SK-N-SH (cell line): ENCODE measurements at regions not wholly inside any gene's neighbourhood (a gene's known extent, or its start where the extent isn't known, plus 50 kb on each side); places are given as distances from the start of the nearest gene placed in this dataset.

Experiments used
- CTCF ChIA-PET: fragments of 300-600, 350-600 bp; formaldehyde crosslinking; extraction: SDS; loops from one replicate; lab custom pipeline; 2021; lab: Yijun Ruan, JAX
- POLR2A ChIA-PET: fragments of 350-600 bp; sonication (Branson Sonifier 250); formaldehyde crosslinking; extraction: SDS; loops from one replicate; lab custom pipeline; 2020; ENCODE audit warnings: antibody characterized with exemption, inconsistent platforms; lab: Yijun Ruan, JAX
- DNase-seq: peaks from one replicate; pipeline ENCODE4 v3.0.0; 2012
- H2AFZ ChIP-seq: fragments of 200-600 bp; sonication (generic); 2 replicates; pipeline ENCODE4 v1.8.1; 2016; ENCODE audit warnings: antibody characterized with exemption, mild to moderate bottlenecking, low read depth
- H3F3A ChIP-seq: fragments of 200-600 bp; sonication (generic); replicated peaks from 2 replicates; pipeline ENCODE3; 2016; ENCODE audit warnings: antibody characterized with exemption, mild to moderate bottlenecking; ENCODE audit not compliant: insufficient read depth
- H3K27ac ChIP-seq, 2 experiments: fragments of 200-500 bp in 1 of 2; fragments of 200-600 bp in 1 of 2; sonication (Bioruptor generic) in 1 of 2; sonication (generic), shearing (Covaris generic) in 1 of 2; 2 replicates each; pipeline versions ENCODE4 v1.5.1 to v1.6.1; 2014 to 2016; ENCODE audit warnings: low read depth in 2 of 2, inconsistent platforms in 1 of 2, low read length in 1 of 2, mild to moderate bottlenecking in 1 of 2, mixed read lengths in 1 of 2
- H3K27me3 ChIP-seq: fragments of 200-600 bp; sonication (generic), shearing (Covaris generic); 2 replicates; pipeline ENCODE4 v1.6.1; 2016; ENCODE audit warnings: mixed run types; ENCODE audit not compliant: insufficient read depth
- H3K36me3 ChIP-seq, 2 experiments: fragments of 200-500 bp in 1 of 2; fragments of 200-600 bp in 1 of 2; sonication (Bioruptor generic) in 1 of 2; sonication (generic) in 1 of 2; replicated peaks in 1 of 2; 2 replicates each; pipeline versions ENCODE3 to v1.5.1; 2014 to 2016; ENCODE audit warnings: low read length in 1 of 2, mild to moderate bottlenecking in 1 of 2; ENCODE audit not compliant: insufficient read depth in 2 of 2, control insufficient read depth in 1 of 2
- H3K4me1 ChIP-seq, 2 experiments: fragments of 200-500 bp in 1 of 2; fragments of 200-600 bp in 1 of 2; sonication (Bioruptor generic) in 1 of 2; sonication (generic), shearing (Covaris generic) in 1 of 2; 2 replicates each; pipeline versions ENCODE4 v1.5.1 to v1.6.1; 2014 to 2016; ENCODE audit warnings: low read depth in 1 of 2, low read length in 1 of 2, mixed run types in 1 of 2; ENCODE audit not compliant: insufficient read depth in 2 of 2, control insufficient read depth in 1 of 2
- H3K4me2 ChIP-seq: fragments of 200-600 bp; sonication (generic), shearing (Covaris generic); 2 replicates; pipeline ENCODE4 v1.6.1; 2017; ENCODE audit warnings: mixed run types
- H3K4me3 ChIP-seq, 2 experiments: fragments of 200-500 bp in 1 of 2; fragments of 200-600 bp in 1 of 2; sonication (Bioruptor generic) in 1 of 2; sonication (generic), shearing (Covaris generic) in 1 of 2; 2 replicates each; pipeline versions ENCODE4 v1.5.1 to v1.8.1; 2014 to 2016; ENCODE audit warnings: low read depth in 2 of 2, inconsistent platforms in 1 of 2, low read length in 1 of 2, mild to moderate bottlenecking in 1 of 2, mixed read lengths in 1 of 2, moderate library complexity in 1 of 2
- H3K79me2 ChIP-seq: fragments of 200-600 bp; sonication (generic); 2 replicates; pipeline ENCODE4 v1.8.1; 2017; ENCODE audit warnings: mild to moderate bottlenecking; ENCODE audit not compliant: insufficient read depth
- H3K9ac ChIP-seq: fragments of 200-600 bp; sonication (generic); 2 replicates; pipeline ENCODE4 v1.6.1; 2017; ENCODE audit warnings: mixed run types
- H3K9me2 ChIP-seq: fragments of 200-600 bp; sonication (generic); 2 replicates; pipeline ENCODE4 v1.6.1; 2017; ENCODE audit warnings: mixed run types
- H3K9me3 ChIP-seq: fragments of 200-600 bp; sonication (generic); 2 replicates; pipeline ENCODE4 v1.6.1; 2017; ENCODE audit warnings: mixed run types, mild to moderate bottlenecking, moderate library complexity
- H4K20me1 ChIP-seq: fragments of 200-600 bp; sonication (generic); 2 replicates; pipeline ENCODE4 v1.6.1; 2017; ENCODE audit warnings: mild to moderate bottlenecking, mixed run types; ENCODE audit not compliant: insufficient read depth
- CHD2 ChIP-seq: fragments of 150-350 bp; IDR thresholded peaks from 2 replicates; pipeline ENCODE4 v1.6.1; 2018; ENCODE audit warnings: low read length; ENCODE audit not compliant: partially characterized antibody
- ELF1 ChIP-seq: IDR thresholded peaks from 2 replicates; pipeline ENCODE4 v1.4.0; 2012
- EP300 ChIP-seq, 2 experiments: IDR thresholded peaks; 2 replicates each; pipeline versions ENCODE4 v1.4.0 to v1.6.1; 2012; ENCODE audit warnings: borderline replicate concordance in 1 of 2, low read depth in 1 of 2, low read length in 1 of 2
- EZH2phosphoT487 ChIP-seq: fragments of 200-600 bp; sonication (generic); IDR thresholded peaks from 2 replicates; pipeline ENCODE4 v1.6.1; 2017; ENCODE audit warnings: low read depth, mixed run types, mild to moderate bottlenecking, antibody characterized with exemption, moderate library complexity, borderline replicate concordance
- FOXM1 ChIP-seq: IDR thresholded peaks from 2 replicates; pipeline ENCODE4 v1.4.0; 2012; ENCODE audit warnings: low read depth, mild to moderate bottlenecking
- MXI1 ChIP-seq: IDR thresholded peaks from 2 replicates; pipeline ENCODE4 v1.6.1; 2012; ENCODE audit warnings: mild to moderate bottlenecking, low read depth, low read length, improper control_type of control experiment
- NRF1 ChIP-seq: IDR thresholded peaks from 2 replicates; pipeline ENCODE4 v1.6.1; 2012; ENCODE audit warnings: low read depth, mild to moderate bottlenecking, low read length
- POLR2AphosphoS5 ChIP-seq: IDR thresholded peaks from 2 replicates; pipeline ENCODE4 v1.6.1; 2012; ENCODE audit warnings: low read depth, low read length
- RAD21 ChIP-seq: IDR thresholded peaks from 2 replicates; pipeline ENCODE4 v1.6.1; 2012; ENCODE audit warnings: mild to moderate bottlenecking, low read length
- RFX5 ChIP-seq: IDR thresholded peaks from 2 replicates; pipeline ENCODE4 v1.6.1; 2012; ENCODE audit warnings: mild to moderate bottlenecking, improper control_type of control experiment, low read length
- RXRA ChIP-seq: IDR thresholded peaks from 2 replicates; pipeline ENCODE4 v1.4.0; 2012; ENCODE audit warnings: low read depth, mild to moderate bottlenecking, borderline replicate concordance
- SMC3 ChIP-seq: IDR thresholded peaks from 2 replicates; pipeline ENCODE4 v1.6.1; 2012; ENCODE audit warnings: low read depth, low read length, improper control_type of control experiment
- TEAD4 ChIP-seq: IDR thresholded peaks from 2 replicates; pipeline ENCODE4 v1.4.0; 2012; ENCODE audit warnings: mild to moderate bottlenecking, borderline replicate concordance; ENCODE audit not compliant: insufficient read depth
- WGBS: methylation state at CpG from one replicate; pipeline ENCODE4 v1.1.6; 2017; ENCODE audit warnings: low lambda C conversion rate; 5-methylcytosine and 5-hydroxymethylcytosine counted together
- TF ChIP-seq, protein P1 (sequence below): IDR thresholded peaks from 2 replicates; pipeline ENCODE4 v1.6.1; 2012; ENCODE audit warnings: mild to moderate bottlenecking, low read depth, low read length, moderate library complexity
- TF ChIP-seq, protein P2 (sequence below): fragments of 150-350 bp; IDR thresholded peaks from 2 replicates; pipeline ENCODE4 v1.6.1; 2017; ENCODE audit warnings: antibody characterized with exemption, low read length, low read depth, borderline replicate concordance
- TF ChIP-seq, protein P3 (sequence below): IDR thresholded peaks from 2 replicates; pipeline ENCODE4 v1.4.0; 2012; ENCODE audit warnings: low read depth, borderline replicate concordance

DNA sequence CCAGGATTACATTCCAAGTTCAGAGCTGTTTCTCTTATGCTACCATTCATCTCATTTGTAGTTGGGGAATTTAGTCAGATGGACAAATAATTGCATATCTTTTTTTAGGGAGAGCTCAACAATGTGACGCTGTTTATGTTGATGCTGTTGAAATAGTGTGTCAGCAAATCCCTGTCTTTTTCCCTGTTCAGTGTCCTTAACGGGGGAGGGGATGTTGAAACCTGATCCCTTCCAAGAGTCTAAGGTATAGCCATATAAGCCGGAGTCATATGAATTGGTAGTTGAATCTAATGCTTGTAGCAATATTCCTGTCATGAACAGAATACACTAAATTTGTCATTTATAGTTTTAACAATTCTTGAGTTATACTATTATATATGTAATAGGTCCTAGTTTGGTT lies 293.5 kb upstream of the FAT1 start:
- H3K9me3 ChIP-seq, result no peaks in the 10 kb centered on the region

DNA sequence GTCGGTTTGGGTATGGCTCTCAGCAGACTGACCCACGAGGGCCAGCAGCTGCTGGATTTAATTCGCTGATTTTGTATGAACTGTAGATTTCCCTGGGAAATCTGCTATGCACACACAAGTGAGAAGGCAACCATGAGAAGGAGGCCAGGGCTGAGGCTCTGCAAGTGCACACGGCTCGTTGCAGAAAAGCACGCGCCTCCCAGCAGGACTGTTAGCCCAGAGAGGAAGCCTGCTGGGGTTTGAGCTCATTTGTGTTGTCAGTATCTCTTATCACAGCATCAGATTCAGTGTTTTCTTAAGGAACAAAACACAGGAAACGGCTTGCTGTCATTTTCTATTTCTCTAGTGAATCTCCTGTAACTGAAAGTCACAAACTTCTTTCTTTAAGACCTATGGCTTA lies 296.2 kb upstream of the FAT1 start:
- Histone ChIP-seq H3K9ac (no peak overlapping the region), H3K36me3 (no peaks in the 10 kb centered on the region), H3K4me1 (no peaks in the 10 kb centered on the region), H3K4me3 (no peak overlapping the region), H3K4me2 (no peak overlapping the region), H3K9me2 (no peaks in the 10 kb centered on the region), H3K79me2 (no peaks in the 10 kb centered on the region), H3K27me3 (no peaks in the 10 kb centered on the region), H3F3A (no peaks in the 10 kb centered on the region), H3K27ac (no peak overlapping the region), H4K20me1 (no peaks in the 10 kb centered on the region), H2AFZ (no peak overlapping the region), H3K9me3 (no peaks in the 10 kb centered on the region)
- POLR2A ChIA-PET, result no interaction called here
- 42% methylated on average over 8 of the region's 8 CpGs for WGBS
- CTCF ChIA-PET, result no interaction called here
- DNase-seq, result no peak
- TF ChIP-seq, protein P1, sequence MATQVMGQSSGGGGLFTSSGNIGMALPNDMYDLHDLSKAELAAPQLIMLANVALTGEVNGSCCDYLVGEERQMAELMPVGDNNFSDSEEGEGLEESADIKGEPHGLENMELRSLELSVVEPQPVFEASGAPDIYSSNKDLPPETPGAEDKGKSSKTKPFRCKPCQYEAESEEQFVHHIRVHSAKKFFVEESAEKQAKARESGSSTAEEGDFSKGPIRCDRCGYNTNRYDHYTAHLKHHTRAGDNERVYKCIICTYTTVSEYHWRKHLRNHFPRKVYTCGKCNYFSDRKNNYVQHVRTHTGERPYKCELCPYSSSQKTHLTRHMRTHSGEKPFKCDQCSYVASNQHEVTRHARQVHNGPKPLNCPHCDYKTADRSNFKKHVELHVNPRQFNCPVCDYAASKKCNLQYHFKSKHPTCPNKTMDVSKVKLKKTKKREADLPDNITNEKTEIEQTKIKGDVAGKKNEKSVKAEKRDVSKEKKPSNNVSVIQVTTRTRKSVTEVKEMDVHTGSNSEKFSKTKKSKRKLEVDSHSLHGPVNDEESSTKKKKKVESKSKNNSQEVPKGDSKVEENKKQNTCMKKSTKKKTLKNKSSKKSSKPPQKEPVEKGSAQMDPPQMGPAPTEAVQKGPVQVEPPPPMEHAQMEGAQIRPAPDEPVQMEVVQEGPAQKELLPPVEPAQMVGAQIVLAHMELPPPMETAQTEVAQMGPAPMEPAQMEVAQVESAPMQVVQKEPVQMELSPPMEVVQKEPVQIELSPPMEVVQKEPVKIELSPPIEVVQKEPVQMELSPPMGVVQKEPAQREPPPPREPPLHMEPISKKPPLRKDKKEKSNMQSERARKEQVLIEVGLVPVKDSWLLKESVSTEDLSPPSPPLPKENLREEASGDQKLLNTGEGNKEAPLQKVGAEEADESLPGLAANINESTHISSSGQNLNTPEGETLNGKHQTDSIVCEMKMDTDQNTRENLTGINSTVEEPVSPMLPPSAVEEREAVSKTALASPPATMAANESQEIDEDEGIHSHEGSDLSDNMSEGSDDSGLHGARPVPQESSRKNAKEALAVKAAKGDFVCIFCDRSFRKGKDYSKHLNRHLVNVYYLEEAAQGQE, result no peak
- no peak for TF ChIP-seq NRF1
- TF ChIP-seq TEAD4, result no peak
- TF ChIP-seq SMC3, result no peak
- no peak for TF ChIP-seq RXRA
- no peak for TF ChIP-seq FOXM1
- no peak for TF ChIP-seq RAD21
- TF ChIP-seq, protein P2, sequence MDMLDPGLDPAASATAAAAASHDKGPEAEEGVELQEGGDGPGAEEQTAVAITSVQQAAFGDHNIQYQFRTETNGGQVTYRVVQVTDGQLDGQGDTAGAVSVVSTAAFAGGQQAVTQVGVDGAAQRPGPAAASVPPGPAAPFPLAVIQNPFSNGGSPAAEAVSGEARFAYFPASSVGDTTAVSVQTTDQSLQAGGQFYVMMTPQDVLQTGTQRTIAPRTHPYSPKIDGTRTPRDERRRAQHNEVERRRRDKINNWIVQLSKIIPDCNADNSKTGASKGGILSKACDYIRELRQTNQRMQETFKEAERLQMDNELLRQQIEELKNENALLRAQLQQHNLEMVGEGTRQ, result no peak
- no peak for TF ChIP-seq EP300 (IDR thresholded peaks at IDR 0.05; ENCODE audit: borderline replicate concordance in 1 of 2, low read depth in 1 of 2, low read length in 1 of 2)
- TF ChIP-seq POLR2AphosphoS5, result no peak
- TF ChIP-seq, all 33 proteins: peak for 0

More for the DNA sequence above, 293.5 kb upstream of the FAT1 start:
- 32% methylated on average over 3 of the region's 3 CpGs for WGBS
- H3K4me1 ChIP-seq, result no peaks in the 10 kb centered on the region
- H3K27ac ChIP-seq, result no peak overlapping the region
- TF ChIP-seq CHD2 (no peak), RFX5 (no peak), MXI1 (no peak), SMC3 (no peak), ELF1 (no peak), EP300 (IDR thresholded peaks at IDR 0.05; ENCODE audit: borderline replicate concordance in 1 of 2, low read depth in 1 of 2, low read length in 1 of 2) (no peak), EZH2phosphoT487 (no peak)
- TF ChIP-seq, protein P3, sequence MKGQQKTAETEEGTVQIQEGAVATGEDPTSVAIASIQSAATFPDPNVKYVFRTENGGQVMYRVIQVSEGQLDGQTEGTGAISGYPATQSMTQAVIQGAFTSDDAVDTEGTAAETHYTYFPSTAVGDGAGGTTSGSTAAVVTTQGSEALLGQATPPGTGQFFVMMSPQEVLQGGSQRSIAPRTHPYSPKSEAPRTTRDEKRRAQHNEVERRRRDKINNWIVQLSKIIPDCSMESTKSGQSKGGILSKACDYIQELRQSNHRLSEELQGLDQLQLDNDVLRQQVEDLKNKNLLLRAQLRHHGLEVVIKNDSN, result no peak
- no peaks in the 10 kb centered on the region for H3K27me3 ChIP-seq
- no peak overlapping the region for H2AFZ ChIP-seq
- H3K79me2 ChIP-seq, result no peaks in the 10 kb centered on the region
- no peaks in the 10 kb centered on the region for H3F3A ChIP-seq
- ChIA-PET POLR2A (no interaction called here), CTCF (interaction anchor here (1.3 kb wide), 1 partner anchor 11 kb away, joined by 3 read pairs; no protein-coding TSS in a partner anchor)
- H3K9ac ChIP-seq, result no peak overlapping the region
- no peaks in the 10 kb centered on the region for H4K20me1 ChIP-seq
- no peaks in the 10 kb centered on the region for H3K9me2 ChIP-seq
- DNase-seq, result no peak
- no peak overlapping the region for H3K4me2 ChIP-seq
- H3K4me3 ChIP-seq, result no peak overlapping the region
- H3K36me3 ChIP-seq, result no peaks in the 10 kb centered on the region
